Natural killer cell (primary cell): ENCODE measurements at regions not wholly inside any gene's neighbourhood (a gene's known extent, or its start where the extent isn't known, plus 50 kb on each side); places are given as distances from the start of the nearest gene placed in this dataset.

Experiments used
- ATAC-seq, 3 donors: fragments of 150-1000 bp in 2 of 3; fragments of 200-7000 bp in 1 of 3; cut with Tn5 transposase; 1 replicate in 1 of 3; 2 replicates in 2 of 3; pipeline ENCODE4 v1.10.0; 2021; ENCODE audit warnings: mild to moderate bottlenecking in 2 of 3, moderate library complexity in 2 of 3
- DNase-seq, 2 donors: peaks; one replicate each; pipeline versions ENCODE4 v3.0.0 to v3.0.0-alpha.2; 2013 to 2021; ENCODE audit warnings: mixed read lengths in 1 of 2
- H3K27ac ChIP-seq: one replicate; pipeline ENCODE4 v1.5.1; 2013; ENCODE audit warnings: mild to moderate bottlenecking, low read length
- H3K27me3 ChIP-seq: one replicate; pipeline ENCODE4 v1.6.1; 2013; ENCODE audit warnings: low read length; ENCODE audit not compliant: control insufficient read depth, insufficient read depth
- H3K36me3 ChIP-seq: one replicate; pipeline ENCODE4 v1.6.1; 2013; ENCODE audit warnings: low read length; ENCODE audit not compliant: control insufficient read depth, insufficient read depth
- H3K4me1 ChIP-seq: one replicate; pipeline ENCODE4 v1.6.1; 2013; ENCODE audit warnings: low read length; ENCODE audit not compliant: control insufficient read depth, insufficient read depth
- H3K4me3 ChIP-seq: one replicate; pipeline ENCODE4 v1.5.1; 2013; ENCODE audit warnings: low read length
- H3K9me3 ChIP-seq: one replicate; pipeline ENCODE4 v1.6.1; 2013; ENCODE audit warnings: low read length; ENCODE audit not compliant: control insufficient read depth, insufficient read depth
- H3K27ac Mint-ChIP-seq, 2 donors: one replicate each; pipeline ENCODE4 v1.8.0; 2022; ENCODE audit warnings: mild to moderate bottlenecking in 2 of 2, mixed read lengths in 2 of 2, moderate library complexity in 1 of 2
- H3K27me3 Mint-ChIP-seq, 2 donors: one replicate each; pipeline ENCODE4 v1.8.0; 2022; ENCODE audit warnings: low read depth in 2 of 2, mixed read lengths in 2 of 2
- H3K36me3 Mint-ChIP-seq: one replicate; pipeline ENCODE4 v1.8.0; 2022; ENCODE audit warnings: mixed read lengths
- H3K4me1 Mint-ChIP-seq, 2 donors: one replicate each; pipeline ENCODE4 v1.8.0; 2022; ENCODE audit warnings: mixed read lengths in 2 of 2
- H3K4me3 Mint-ChIP-seq: one replicate; pipeline ENCODE4 v1.8.0; 2022; ENCODE audit warnings: mild to moderate bottlenecking, moderate library complexity, mixed read lengths
- H3K9me3 Mint-ChIP-seq, 2 donors: one replicate each; pipeline ENCODE4 v1.8.0; 2022; ENCODE audit warnings: mixed read lengths in 2 of 2
- WGBS: methylation state at CpG from one replicate; pipeline ENCODE4 v1.1.7; 2013; ENCODE audit warnings: missing lambda C conversion rate; ENCODE audit not compliant: insufficient coverage; 5-methylcytosine and 5-hydroxymethylcytosine counted together
- intact Hi-C: fragments of 100-400 bp; cut with micrococcal nuclease; formaldehyde crosslinking; loops from one replicate; pipeline ENCODE4 v1.14.2; 2022
- TF ChIP-seq, protein P1 (sequence below): fragments of 200-600 bp; IDR thresholded peaks from one replicate; pipeline ENCODE4 v1.8.0; 2022; ENCODE audit warnings: antibody characterized with exemption

DNA sequence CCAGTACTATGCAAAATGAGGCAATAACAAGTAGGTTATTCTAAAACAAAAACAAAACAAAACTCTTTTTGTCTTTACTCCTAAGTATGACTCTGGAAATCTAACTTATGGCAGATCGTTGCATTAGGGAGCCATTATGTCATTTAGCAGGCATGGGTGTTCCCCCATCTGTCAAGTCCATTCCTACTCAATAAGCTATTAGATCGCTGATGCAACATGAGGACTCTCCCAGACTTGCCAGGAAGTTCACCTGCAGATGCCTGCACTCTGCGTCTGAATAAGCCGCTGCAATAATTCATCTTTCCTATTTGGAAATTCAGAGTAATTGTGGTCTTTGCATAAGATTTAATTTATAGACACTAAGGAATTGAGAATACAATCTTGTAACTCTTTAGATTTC lies 585.0 kb downstream of the KIF4B start:
- DNase-seq: no peak
- H3K4me3 ChIP-seq: no peak overlapping the region
- H3K27ac ChIP-seq: no peak overlapping the region
- Mint-ChIP-seq H3K27me3 (peaks cover 0 to 3% of the 10 kb centered on the region in 2 donors), H3K4me1 (no peaks in the 10 kb centered on the region), H3K9me3 (peaks cover 0 to 2% of the 10 kb centered on the region in 2 donors), H3K36me3 (no peaks in the 10 kb centered on the region), H3K27ac (no peak overlapping the region), H3K4me3 (no peak overlapping the region)
- no peaks in the 10 kb centered on the region for H3K9me3 ChIP-seq
- no peaks in the 10 kb centered on the region for H3K36me3 ChIP-seq
- no peaks in the 10 kb centered on the region for H3K4me1 ChIP-seq
- intact Hi-C loops: no loop called here
- WGBS: 79% methylated on average over 4 of the region's 4 CpGs
- no peak for ATAC-seq
- H3K27me3 ChIP-seq: no peaks in the 10 kb centered on the region
- TF ChIP-seq, protein P1, sequence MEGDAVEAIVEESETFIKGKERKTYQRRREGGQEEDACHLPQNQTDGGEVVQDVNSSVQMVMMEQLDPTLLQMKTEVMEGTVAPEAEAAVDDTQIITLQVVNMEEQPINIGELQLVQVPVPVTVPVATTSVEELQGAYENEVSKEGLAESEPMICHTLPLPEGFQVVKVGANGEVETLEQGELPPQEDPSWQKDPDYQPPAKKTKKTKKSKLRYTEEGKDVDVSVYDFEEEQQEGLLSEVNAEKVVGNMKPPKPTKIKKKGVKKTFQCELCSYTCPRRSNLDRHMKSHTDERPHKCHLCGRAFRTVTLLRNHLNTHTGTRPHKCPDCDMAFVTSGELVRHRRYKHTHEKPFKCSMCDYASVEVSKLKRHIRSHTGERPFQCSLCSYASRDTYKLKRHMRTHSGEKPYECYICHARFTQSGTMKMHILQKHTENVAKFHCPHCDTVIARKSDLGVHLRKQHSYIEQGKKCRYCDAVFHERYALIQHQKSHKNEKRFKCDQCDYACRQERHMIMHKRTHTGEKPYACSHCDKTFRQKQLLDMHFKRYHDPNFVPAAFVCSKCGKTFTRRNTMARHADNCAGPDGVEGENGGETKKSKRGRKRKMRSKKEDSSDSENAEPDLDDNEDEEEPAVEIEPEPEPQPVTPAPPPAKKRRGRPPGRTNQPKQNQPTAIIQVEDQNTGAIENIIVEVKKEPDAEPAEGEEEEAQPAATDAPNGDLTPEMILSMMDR: no peak

DNA sequence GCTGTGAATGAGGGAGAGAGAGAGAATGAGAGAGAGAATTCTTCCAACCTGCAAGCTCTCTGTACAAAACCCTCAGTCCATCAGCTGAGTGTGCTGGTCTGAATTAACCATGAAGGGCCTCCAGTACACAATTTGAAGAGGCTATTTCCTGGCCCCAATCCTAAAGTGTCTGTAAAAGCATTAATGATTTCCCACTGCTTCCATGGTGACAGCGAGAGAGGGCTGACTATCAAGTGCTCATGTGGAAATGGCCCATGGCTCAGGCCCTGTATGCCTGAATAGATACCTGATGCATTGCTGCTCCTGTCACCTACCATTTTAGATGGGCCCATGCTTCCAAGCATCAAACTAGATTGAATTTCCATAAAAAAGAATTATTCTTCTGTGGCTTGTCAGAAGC lies 592.4 kb downstream of the KIF4B start:
- Mint-ChIP-seq H3K27ac (no peak overlapping the region), H3K9me3 (peaks cover 0 to 5% of the 10 kb centered on the region in 2 donors), H3K27me3 (peaks cover 0 to 11% of the 10 kb centered on the region in 2 donors), H3K4me3 (no peak overlapping the region), H3K36me3 (no peaks in the 10 kb centered on the region), H3K4me1 (no peaks in the 10 kb centered on the region)
- H3K4me3 ChIP-seq: no peak overlapping the region
- H3K27me3 ChIP-seq: no peaks in the 10 kb centered on the region
- no peaks in the 10 kb centered on the region for H3K36me3 ChIP-seq
- H3K27ac ChIP-seq: no peak overlapping the region
- no peaks in the 10 kb centered on the region for H3K4me1 ChIP-seq
- ATAC-seq (no peak), DNase-seq (no peak)
- intact Hi-C loops: no loop called here
- no peaks in the 10 kb centered on the region for H3K9me3 ChIP-seq
- TF ChIP-seq, protein P1: no peak
- 86% methylated on average over 1 of the region's 1 CpG for WGBS

DNA sequence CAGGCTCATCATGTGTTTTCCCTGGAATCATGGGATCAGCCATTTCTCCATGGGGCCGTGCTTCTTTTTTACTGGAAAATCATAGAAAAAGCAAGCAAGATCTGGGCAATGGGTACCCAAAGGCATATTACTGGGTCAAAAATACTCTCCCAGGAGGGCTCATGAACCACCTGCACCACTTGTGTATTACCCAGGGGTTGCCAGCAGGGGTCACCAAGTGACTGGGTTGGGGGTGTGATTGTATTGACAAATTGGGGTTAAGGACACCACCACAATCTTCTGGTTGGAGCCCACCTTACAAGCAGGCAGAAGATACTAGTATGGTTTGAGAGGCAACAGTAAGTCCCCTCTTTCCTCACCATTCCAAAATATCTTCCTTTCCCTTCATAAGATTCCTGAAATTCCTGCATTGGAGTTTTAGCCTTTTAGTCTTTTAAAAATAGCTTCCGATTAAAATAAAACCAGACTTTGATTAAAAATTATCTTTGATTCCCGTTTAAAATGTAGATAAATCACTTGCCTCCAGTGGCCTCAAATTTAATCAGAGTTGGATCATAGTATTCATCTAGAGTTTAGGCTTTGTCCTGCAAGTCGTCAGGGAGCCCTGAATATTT lies 603.3 kb downstream of the KIF4B start:
- TF ChIP-seq, protein P1: peak; percentile 64
- intact Hi-C loops: loop anchor here (2.0 to 10.0 kb wide), 2 partner anchors 1308 to 1516 kb away; no protein-coding TSS in a partner anchor
- no peaks in the 10 kb centered on the region for H3K27me3 ChIP-seq
- no peaks in the 10 kb centered on the region for H3K9me3 ChIP-seq
- Mint-ChIP-seq H3K9me3 (no peaks in the 10 kb centered on the region), H3K27me3 (peaks cover 0 to 15% of the 10 kb centered on the region in 2 donors), H3K27ac (no peak overlapping the region), H3K4me3 (no peak overlapping the region), H3K4me1 (no peaks in the 10 kb centered on the region), H3K36me3 (no peaks in the 10 kb centered on the region)
- WGBS: 72% methylated on average over 4 of the region's 4 CpGs
- H3K27ac ChIP-seq: no peak overlapping the region
- ATAC-seq: peak; percentile 55 to 64 (median 57)
- no peak overlapping the region for H3K4me3 ChIP-seq
- DNase-seq: peak; percentile 40 to 59
- no peaks in the 10 kb centered on the region for H3K4me1 ChIP-seq
- no peaks in the 10 kb centered on the region for H3K36me3 ChIP-seq

DNA sequence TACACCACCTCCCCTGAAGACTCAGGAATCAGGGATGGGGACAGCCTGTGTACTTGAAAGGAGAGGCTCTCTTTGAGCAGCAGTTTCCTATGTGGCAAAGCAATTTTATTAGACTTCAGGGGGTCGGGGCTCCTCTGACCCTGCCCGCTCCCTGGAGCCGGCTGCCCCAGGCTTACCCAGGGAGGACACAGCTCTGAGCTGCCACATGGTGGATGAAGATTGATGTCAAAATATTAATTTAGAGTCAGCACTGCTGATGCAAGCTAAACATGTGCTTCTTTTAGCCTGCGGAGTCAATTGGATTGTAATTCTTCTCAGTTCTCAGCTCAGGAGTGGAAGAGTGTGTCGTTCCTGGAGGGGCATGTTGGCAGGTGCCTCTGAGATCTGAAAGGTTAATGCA lies 606.1 kb downstream of the KIF4B start:
- no peak overlapping the region for H3K27ac ChIP-seq
- no peaks in the 10 kb centered on the region for H3K27me3 ChIP-seq
- no peaks in the 10 kb centered on the region for H3K36me3 ChIP-seq
- H3K9me3 ChIP-seq: no peaks in the 10 kb centered on the region
- H3K4me3 ChIP-seq: no peak overlapping the region
- Mint-ChIP-seq H3K36me3 (no peaks in the 10 kb centered on the region), H3K4me3 (no peak overlapping the region), H3K9me3 (peaks cover 0 to 2% of the 10 kb centered on the region in 2 donors), H3K4me1 (no peaks in the 10 kb centered on the region), H3K27me3 (peaks cover 8 to 12% of the 10 kb centered on the region in 2 donors), H3K27ac (no peak overlapping the region)
- no peak for DNase-seq
- peak in 1 of 3 donors; percentile 5 for ATAC-seq
- intact Hi-C loops: loop anchor here (10.0 kb wide), 1 partner anchor 1305 kb away; no protein-coding TSS in a partner anchor
- TF ChIP-seq, protein P1: no peak
- H3K4me1 ChIP-seq: no peaks in the 10 kb centered on the region
- WGBS: 68% methylated on average over 5 of the region's 5 CpGs
